HL-60 (cell line): ENCODE measurements at regions not wholly inside any gene's neighbourhood (a gene's known extent, or its start where the extent isn't known, plus 50 kb on each side); places are given as distances from the start of the nearest gene placed in this dataset.

Source experiments
- DNase-seq, 2 experiments: peaks; one replicate each; pipeline ENCODE4 v3.0.0-alpha.2; 2010 to 2020; ENCODE audit warnings: low read depth in 1 of 2, low spot score in 1 of 2
- H3K27ac ChIP-seq: fragments of 250-450 bp; sonication (Bioruptor Pico); replicated peaks from 2 replicates; pipeline ENCODE4 v1.5.1; 2020; ENCODE audit warnings: mild to moderate bottlenecking, moderate library complexity
- H3K27me3 ChIP-seq: fragments of 250-450 bp; sonication (Bioruptor Pico); 2 replicates; pipeline ENCODE4 v1.5.1; 2021; ENCODE audit warnings: mild to moderate bottlenecking, moderate library complexity; ENCODE audit not compliant: insufficient read depth, poor library complexity, severe bottlenecking
- H3K4me3 ChIP-seq: replicated peaks from 2 replicates; pipeline ENCODE4 v1.5.1; 2011; ENCODE audit warnings: mild to moderate bottlenecking, control low read depth, low read length; ENCODE audit not compliant: insufficient read depth
- CTCF ChIP-seq: IDR thresholded peaks from one replicate; pipeline ENCODE4 v1.5.1; 2011; ENCODE audit warnings: low read length, control low read depth, inconsistent platforms; ENCODE audit not compliant: insufficient read depth
- GABPA ChIP-seq: IDR thresholded peaks from 2 replicates; pipeline ENCODE4 v1.6.1; 2012; ENCODE audit warnings: low read depth
- POLR2AphosphoS5 ChIP-seq: IDR thresholded peaks from 2 replicates; pipeline ENCODE4 v1.6.1; 2012; ENCODE audit warnings: low read depth
- REST ChIP-seq: IDR thresholded peaks from 2 replicates; pipeline ENCODE4 v1.6.1; 2012; ENCODE audit warnings: low read depth; ENCODE audit not compliant: insufficient replicate concordance
- SPI1 ChIP-seq: IDR thresholded peaks from 2 replicates; pipeline ENCODE4 v1.6.1; 2012; ENCODE audit warnings: low read depth, mild to moderate bottlenecking, borderline replicate concordance

GRCh38 chr16:79740252-79740651, 139.7 kb upstream of the MAF start:
- no peak for DNase-seq
- H3K27ac ChIP-seq, result no peak overlapping the region
- H3K27me3 ChIP-seq, result no peaks in the 10 kb centered on the region
- H3K4me3 ChIP-seq, result no peak overlapping the region
- TF ChIP-seq SPI1, result no peak
- no peak for TF ChIP-seq REST
- no peak for TF ChIP-seq GABPA
- TF ChIP-seq CTCF, result no peak
- no peak for TF ChIP-seq POLR2AphosphoS5

- Histone ChIP-seq H3K27me3 (no peaks in the 10 kb centered on the region), H3K4me3 (no peak overlapping the region), H3K27ac (no peak overlapping the region)
- no peak for TF ChIP-seq CTCF
- no peak for DNase-seq
Observed at GRCh38 chr16:79735271-79735670, 134.7 kb upstream of the MAF start.

- TF ChIP-seq POLR2AphosphoS5 (no peak), CTCF (no peak), GABPA (no peak), REST (no peak), SPI1 (no peak)
- no peak overlapping the region for H3K4me3 ChIP-seq
- no peaks in the 10 kb centered on the region for H3K27me3 ChIP-seq
- no peak for DNase-seq
- H3K27ac ChIP-seq, result no peak overlapping the region
Observed at GRCh38 chr16:79734721-79735120, 134.2 kb upstream of the MAF start.

GRCh38 chr16:79728923-79729240, 128.3 kb upstream of the MAF start:
- TF ChIP-seq SPI1 (no peak), POLR2AphosphoS5 (no peak), GABPA (no peak), CTCF (no peak), REST (no peak)
- no peak for DNase-seq
- no peaks in the 10 kb centered on the region for H3K27me3 ChIP-seq

More at GRCh38 chr16:79728923-79729240, 128.3 kb upstream of the MAF start:
- no peak overlapping the region for H3K27ac ChIP-seq
- no peak overlapping the region for H3K4me3 ChIP-seq
